Adipocyte (in vitro differentiated cells): ENCODE measurements at regions not wholly inside any gene's neighbourhood (a gene's known extent, or its start where the extent isn't known, plus 50 kb on each side); places are given as distances from the start of the nearest gene placed in this dataset.

Experiments
- DNase-seq: peaks from one replicate; pipeline ENCODE4 v3.0.0-alpha.2; 2015; ENCODE audit warnings: low read depth
- H3K27me3 ChIP-seq: replicated peaks from 2 replicates; pipeline ENCODE4 v1.7.0; 2013; ENCODE audit warnings: mild to moderate bottlenecking, low read length, moderate library complexity; ENCODE audit not compliant: control insufficient read depth, insufficient read depth
- H3K36me3 ChIP-seq: 2 replicates; pipeline ENCODE4 v1.7.0; 2013; ENCODE audit warnings: low read length, mild to moderate bottlenecking, moderate library complexity; ENCODE audit not compliant: control insufficient read depth, insufficient read depth, severe bottlenecking
- H3K4me1 ChIP-seq: 2 replicates; pipeline ENCODE4 v1.7.0; 2013; ENCODE audit warnings: mild to moderate bottlenecking, low read length, moderate library complexity; ENCODE audit not compliant: control insufficient read depth, insufficient read depth
- H3K4me3 ChIP-seq: 2 replicates; pipeline ENCODE4 v1.7.0; 2013; ENCODE audit warnings: mild to moderate bottlenecking, low read length, moderate library complexity
- H3K9ac ChIP-seq: 2 replicates; pipeline ENCODE4 v1.7.0; 2013; ENCODE audit warnings: mild to moderate bottlenecking, low read length, moderate library complexity
- H3K9me3 ChIP-seq: 2 replicates; pipeline ENCODE4 v1.7.0; 2013; ENCODE audit warnings: mild to moderate bottlenecking, low read length, moderate library complexity; ENCODE audit not compliant: control insufficient read depth

GRCh38 chr7:51366930-51367613, 50.5 kb upstream of the COBL start:
- H3K4me1 ChIP-seq: no peaks in the 10 kb centered on the region
- H3K9me3 ChIP-seq: no peaks in the 10 kb centered on the region
- H3K36me3 ChIP-seq: no peaks in the 10 kb centered on the region
- peaks cover 23% of the 10 kb centered on the region for H3K27me3 ChIP-seq
- H3K9ac ChIP-seq: no peak overlapping the region
- no peak overlapping the region for H3K4me3 ChIP-seq
- peak; percentile 61 for DNase-seq
